Stomach smooth muscle (tissue), 2 donors: ENCODE measurements at regions not wholly inside any gene's neighbourhood (a gene's known extent, or its start where the extent isn't known, plus 50 kb on each side); places are given as distances from the start of the nearest gene placed in this dataset.

Source experiments
- H3K27ac ChIP-seq: one replicate; pipeline ENCODE4 v1.7.0; 2013; ENCODE audit warnings: mild to moderate bottlenecking, low read length, inconsistent platforms
- H3K27me3 ChIP-seq, 2 donors: one replicate each; pipeline ENCODE4 v1.7.0; 2013; ENCODE audit warnings: low read length in 2 of 2; ENCODE audit not compliant: insufficient read depth in 2 of 2, control insufficient read depth in 1 of 2
- H3K36me3 ChIP-seq, 2 donors: one replicate each; pipeline ENCODE4 v1.7.0; 2013; ENCODE audit warnings: low read length in 2 of 2; ENCODE audit not compliant: control insufficient read depth in 2 of 2, insufficient read depth in 2 of 2
- H3K4me1 ChIP-seq: one replicate; pipeline ENCODE4 v1.7.0; 2013; ENCODE audit warnings: low read length; ENCODE audit not compliant: control insufficient read depth, insufficient read depth
- H3K4me3 ChIP-seq, 2 donors: one replicate each; pipeline ENCODE4 v1.7.0; 2013; ENCODE audit warnings: low read length in 2 of 2
- H3K9ac ChIP-seq, 2 donors: one replicate each; pipeline ENCODE4 v1.7.0; 2013; ENCODE audit warnings: low read length in 2 of 2, mild to moderate bottlenecking in 1 of 2
- H3K9me3 ChIP-seq, 2 donors: one replicate each; pipeline ENCODE4 v1.7.0; 2013; ENCODE audit warnings: low read length in 2 of 2; ENCODE audit not compliant: control insufficient read depth in 2 of 2
- donor health status: healthy.
- donor health status: Pancreatic carcinoma.

GRCh38 chr15:38148471-38148870 is 104.2 kb upstream of the SPRED1 start:
- Histone ChIP-seq H3K9ac (no peak overlapping the region), H3K4me1 (no peaks in the 10 kb centered on the region), H3K9me3 (no peaks in the 10 kb centered on the region), H3K27me3 (no peaks in the 10 kb centered on the region), H3K27ac (no peak overlapping the region), H3K4me3 (no peak overlapping the region), H3K36me3 (no peaks in the 10 kb centered on the region)

GRCh38 chr15:38149315-38149714 is 103.3 kb upstream of the SPRED1 start:
- H3K27ac ChIP-seq = no peak overlapping the region
- no peaks in the 10 kb centered on the region for H3K36me3 ChIP-seq
- H3K4me3 ChIP-seq = no peak overlapping the region
- no peaks in the 10 kb centered on the region for H3K9me3 ChIP-seq
- H3K27me3 ChIP-seq = no peaks in the 10 kb centered on the region
- H3K4me1 ChIP-seq = no peaks in the 10 kb centered on the region
- H3K9ac ChIP-seq = no peak overlapping the region

- no peaks in the 10 kb centered on the region for H3K4me1 ChIP-seq
- no peak overlapping the region for H3K9ac ChIP-seq
- H3K4me3 ChIP-seq = no peak overlapping the region
- no peak overlapping the region for H3K27ac ChIP-seq
- no peaks in the 10 kb centered on the region for H3K27me3 ChIP-seq
- no peaks in the 10 kb centered on the region for H3K36me3 ChIP-seq
- H3K9me3 ChIP-seq = no peaks in the 10 kb centered on the region
Observed at GRCh38 chr15:38150148-38150547, 102.5 kb upstream of the SPRED1 start.

GRCh38 chr15:38150794-38151193 is 101.8 kb upstream of the SPRED1 start:
- no peaks in the 10 kb centered on the region for H3K4me1 ChIP-seq
- no peak overlapping the region for H3K4me3 ChIP-seq

GRCh38 chr15:38153781-38154180 is 98.9 kb upstream of the SPRED1 start:
- H3K9me3 ChIP-seq = no peaks in the 10 kb centered on the region
- no peaks in the 10 kb centered on the region for H3K27me3 ChIP-seq
- no peak overlapping the region for H3K27ac ChIP-seq
- H3K4me3 ChIP-seq = no peak overlapping the region
- no peak overlapping the region for H3K9ac ChIP-seq
- H3K4me1 ChIP-seq = no peaks in the 10 kb centered on the region
- H3K36me3 ChIP-seq = no peaks in the 10 kb centered on the region

More at GRCh38 chr15:38150794-38151193, 101.8 kb upstream of the SPRED1 start:
- H3K27ac ChIP-seq = no peak overlapping the region
- H3K27me3 ChIP-seq = no peaks in the 10 kb centered on the region
- H3K9ac ChIP-seq = no peak overlapping the region
- H3K9me3 ChIP-seq = no peaks in the 10 kb centered on the region
- H3K36me3 ChIP-seq = no peaks in the 10 kb centered on the region

GRCh38 chr15:38154255-38154654 is 98.4 kb upstream of the SPRED1 start:
- no peak overlapping the region for H3K9ac ChIP-seq
- H3K9me3 ChIP-seq = no peaks in the 10 kb centered on the region
- H3K36me3 ChIP-seq = no peaks in the 10 kb centered on the region
- H3K27ac ChIP-seq = no peak overlapping the region
- H3K4me1 ChIP-seq = no peaks in the 10 kb centered on the region
- no peaks in the 10 kb centered on the region for H3K27me3 ChIP-seq
- H3K4me3 ChIP-seq = no peak overlapping the region

GRCh38 chr15:38154837-38155236 is 97.8 kb upstream of the SPRED1 start:
- Histone ChIP-seq H3K27ac (no peak overlapping the region), H3K9ac (no peak overlapping the region)

GRCh38 chr15:38163658-38164057 is 89.0 kb upstream of the SPRED1 start:
- Histone ChIP-seq H3K27me3 (no peaks in the 10 kb centered on the region), H3K36me3 (no peaks in the 10 kb centered on the region), H3K27ac (no peak overlapping the region), H3K4me1 (no peaks in the 10 kb centered on the region), H3K9ac (no peak overlapping the region), H3K4me3 (no peak overlapping the region), H3K9me3 (no peaks in the 10 kb centered on the region)

More at GRCh38 chr15:38154837-38155236, 97.8 kb upstream of the SPRED1 start:
- no peaks in the 10 kb centered on the region for H3K9me3 ChIP-seq
- H3K36me3 ChIP-seq = no peaks in the 10 kb centered on the region
- no peaks in the 10 kb centered on the region for H3K27me3 ChIP-seq
- H3K4me1 ChIP-seq = no peaks in the 10 kb centered on the region
- no peak overlapping the region for H3K4me3 ChIP-seq

- Histone ChIP-seq H3K4me3 (no peak overlapping the region), H3K27ac (no peak overlapping the region), H3K9ac (no peak overlapping the region), H3K36me3 (no peaks in the 10 kb centered on the region), H3K4me1 (no peaks in the 10 kb centered on the region), H3K27me3 (no peaks in the 10 kb centered on the region), H3K9me3 (no peaks in the 10 kb centered on the region)
Observed at GRCh38 chr15:38164061-38164460, 88.6 kb upstream of the SPRED1 start.

- no peak overlapping the region for H3K9ac ChIP-seq
- no peaks in the 10 kb centered on the region for H3K9me3 ChIP-seq
- no peaks in the 10 kb centered on the region for H3K27me3 ChIP-seq
- H3K4me1 ChIP-seq = no peaks in the 10 kb centered on the region
- no peaks in the 10 kb centered on the region for H3K36me3 ChIP-seq
- no peak overlapping the region for H3K27ac ChIP-seq
- no peak overlapping the region for H3K4me3 ChIP-seq
Observed at GRCh38 chr15:38164507-38164906, 88.1 kb upstream of the SPRED1 start.

GRCh38 chr15:38168467-38169070 is 84.1 kb upstream of the SPRED1 start:
- H3K36me3 ChIP-seq = no peaks in the 10 kb centered on the region
- no peak overlapping the region for H3K9ac ChIP-seq
- H3K27me3 ChIP-seq = no peaks in the 10 kb centered on the region
- H3K4me1 ChIP-seq = no peaks in the 10 kb centered on the region
- no peak overlapping the region for H3K4me3 ChIP-seq
- no peaks in the 10 kb centered on the region for H3K9me3 ChIP-seq
- no peak overlapping the region for H3K27ac ChIP-seq
